Fibroblast of villous mesenchyme (primary cell): ENCODE measurements at regions not wholly inside any gene's neighbourhood (a gene's known extent, or its start where the extent isn't known, plus 50 kb on each side); places are given as distances from the start of the nearest gene placed in this dataset.

Experiments
- DNase-seq: peaks from one replicate; pipeline ENCODE4 v3.0.0-alpha.2; 2010; ENCODE audit warnings: low read depth
- H3K4me3 ChIP-seq: 2 replicates; pipeline ENCODE4 v1.5.1; 2011; ENCODE audit warnings: low read depth, mild to moderate bottlenecking, low read length
- TF ChIP-seq, protein P1 (sequence below): IDR thresholded peaks from 2 replicates; pipeline ENCODE4 v1.5.1; 2012; ENCODE audit warnings: low read depth, mild to moderate bottlenecking, low read length; ENCODE audit not compliant: insufficient read depth

DNA sequence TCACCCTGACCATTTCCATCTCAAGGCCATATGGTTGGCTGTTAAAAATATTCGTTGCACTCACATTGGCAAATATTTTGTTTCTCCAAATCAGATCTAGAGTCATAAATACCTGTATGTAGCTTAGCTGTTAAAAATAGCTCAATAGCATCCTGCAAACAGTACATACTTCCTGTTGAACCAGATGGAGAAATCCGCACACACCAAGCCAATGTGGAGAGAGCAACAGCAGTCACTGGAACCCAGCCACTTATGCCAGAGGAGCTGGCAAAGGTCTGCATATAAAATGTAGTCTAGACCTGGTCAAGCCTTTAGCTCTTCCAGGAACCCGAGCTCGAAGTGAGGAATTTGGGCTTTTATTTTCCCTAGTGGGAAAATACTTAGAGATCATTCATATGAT, 146.4 kb upstream of the KCNJ16 start:
- no peak for DNase-seq
- TF ChIP-seq, protein P1, sequence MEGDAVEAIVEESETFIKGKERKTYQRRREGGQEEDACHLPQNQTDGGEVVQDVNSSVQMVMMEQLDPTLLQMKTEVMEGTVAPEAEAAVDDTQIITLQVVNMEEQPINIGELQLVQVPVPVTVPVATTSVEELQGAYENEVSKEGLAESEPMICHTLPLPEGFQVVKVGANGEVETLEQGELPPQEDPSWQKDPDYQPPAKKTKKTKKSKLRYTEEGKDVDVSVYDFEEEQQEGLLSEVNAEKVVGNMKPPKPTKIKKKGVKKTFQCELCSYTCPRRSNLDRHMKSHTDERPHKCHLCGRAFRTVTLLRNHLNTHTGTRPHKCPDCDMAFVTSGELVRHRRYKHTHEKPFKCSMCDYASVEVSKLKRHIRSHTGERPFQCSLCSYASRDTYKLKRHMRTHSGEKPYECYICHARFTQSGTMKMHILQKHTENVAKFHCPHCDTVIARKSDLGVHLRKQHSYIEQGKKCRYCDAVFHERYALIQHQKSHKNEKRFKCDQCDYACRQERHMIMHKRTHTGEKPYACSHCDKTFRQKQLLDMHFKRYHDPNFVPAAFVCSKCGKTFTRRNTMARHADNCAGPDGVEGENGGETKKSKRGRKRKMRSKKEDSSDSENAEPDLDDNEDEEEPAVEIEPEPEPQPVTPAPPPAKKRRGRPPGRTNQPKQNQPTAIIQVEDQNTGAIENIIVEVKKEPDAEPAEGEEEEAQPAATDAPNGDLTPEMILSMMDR: no peak
- no peak overlapping the region for H3K4me3 ChIP-seq

DNA sequence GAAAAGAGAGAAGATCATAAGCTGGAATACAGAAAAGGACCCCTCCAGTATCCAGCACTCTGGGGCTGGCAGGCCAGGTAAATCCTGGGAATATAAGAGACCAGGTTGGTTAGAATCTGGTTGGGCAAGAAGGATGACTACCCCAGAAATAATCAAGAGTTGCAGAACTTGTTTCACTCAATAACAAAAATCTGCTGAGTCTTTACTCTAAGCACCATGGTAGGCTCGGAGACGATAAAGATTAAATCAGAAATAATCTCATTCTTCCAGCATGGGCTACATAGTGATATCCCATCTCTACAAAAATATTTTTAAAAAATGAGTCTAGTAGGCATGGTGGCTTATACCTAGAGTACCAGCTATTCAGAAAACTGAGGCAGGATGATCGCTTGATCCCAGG, 138.0 kb upstream of the KCNJ16 start:
- no peak for DNase-seq
- TF ChIP-seq, protein P1: no peak
- no peak overlapping the region for H3K4me3 ChIP-seq

DNA sequence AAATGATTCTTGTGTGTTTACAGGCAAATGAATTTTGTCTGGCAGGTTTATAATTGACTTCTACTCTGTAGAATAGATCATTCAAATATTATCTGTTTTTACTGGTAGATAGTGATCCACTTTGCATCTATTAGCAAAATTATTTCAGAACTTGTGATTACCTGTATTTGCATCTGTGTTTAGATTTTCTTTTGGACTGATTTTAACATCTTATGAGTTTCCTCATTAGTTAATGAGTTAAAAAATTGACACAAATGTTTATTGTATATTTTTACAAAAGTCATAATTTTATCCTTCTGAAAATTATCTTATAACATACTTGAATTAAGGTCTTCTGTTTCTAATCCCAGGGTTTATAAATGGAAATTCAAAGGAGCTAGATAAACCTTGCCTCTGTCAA, 132.0 kb upstream of the KCNJ16 start:
- no peak for DNase-seq
- H3K4me3 ChIP-seq: no peak overlapping the region
- TF ChIP-seq, protein P1: no peak

DNA sequence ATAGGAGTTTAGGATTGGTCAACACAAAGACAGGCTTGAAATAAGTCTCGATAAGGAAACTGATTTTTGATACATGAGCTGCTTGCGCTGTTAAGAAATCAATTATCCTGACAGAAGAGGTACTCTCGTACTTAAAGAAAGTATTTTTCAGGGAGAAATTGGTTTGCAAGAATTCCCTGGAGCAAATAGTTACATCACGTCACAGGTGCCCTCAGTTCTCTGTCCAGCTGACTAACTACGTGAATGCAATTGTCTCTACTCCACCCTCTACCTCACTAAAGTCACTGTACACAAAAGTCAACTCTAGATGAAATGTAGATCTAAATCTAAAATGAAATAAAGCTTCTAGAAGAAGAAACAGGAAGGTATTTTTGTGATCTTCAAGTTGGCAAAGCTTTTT, 130.6 kb upstream of the KCNJ16 start:
- DNase-seq: no peak
- no peak overlapping the region for H3K4me3 ChIP-seq
- TF ChIP-seq, protein P1: no peak

DNA sequence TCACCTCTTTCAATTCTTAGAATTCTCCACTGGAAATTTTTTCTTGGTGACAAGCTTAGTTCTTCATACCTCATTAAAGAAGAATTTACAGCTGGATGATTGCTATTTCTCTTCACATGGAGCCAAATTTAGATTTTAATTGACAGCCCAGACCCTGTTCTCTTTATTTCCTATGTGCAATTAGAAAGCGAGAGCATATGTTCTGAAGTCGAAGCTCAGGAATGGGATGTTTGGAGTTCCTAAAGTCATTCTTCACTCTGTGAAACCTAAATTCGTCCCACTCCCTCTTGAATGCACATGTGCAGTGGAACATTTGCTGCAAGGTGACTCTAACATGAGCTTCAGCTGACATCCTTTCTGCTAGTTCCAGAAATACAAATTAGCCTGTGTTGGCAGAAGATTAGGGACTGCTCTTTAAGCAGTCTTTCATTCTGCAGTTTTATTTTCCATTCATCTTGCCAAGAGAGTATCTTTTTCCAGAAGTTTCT, 129.3 kb upstream of the KCNJ16 start:
- TF ChIP-seq, protein P1: no peak
- no peak for DNase-seq
- no peak overlapping the region for H3K4me3 ChIP-seq

DNA sequence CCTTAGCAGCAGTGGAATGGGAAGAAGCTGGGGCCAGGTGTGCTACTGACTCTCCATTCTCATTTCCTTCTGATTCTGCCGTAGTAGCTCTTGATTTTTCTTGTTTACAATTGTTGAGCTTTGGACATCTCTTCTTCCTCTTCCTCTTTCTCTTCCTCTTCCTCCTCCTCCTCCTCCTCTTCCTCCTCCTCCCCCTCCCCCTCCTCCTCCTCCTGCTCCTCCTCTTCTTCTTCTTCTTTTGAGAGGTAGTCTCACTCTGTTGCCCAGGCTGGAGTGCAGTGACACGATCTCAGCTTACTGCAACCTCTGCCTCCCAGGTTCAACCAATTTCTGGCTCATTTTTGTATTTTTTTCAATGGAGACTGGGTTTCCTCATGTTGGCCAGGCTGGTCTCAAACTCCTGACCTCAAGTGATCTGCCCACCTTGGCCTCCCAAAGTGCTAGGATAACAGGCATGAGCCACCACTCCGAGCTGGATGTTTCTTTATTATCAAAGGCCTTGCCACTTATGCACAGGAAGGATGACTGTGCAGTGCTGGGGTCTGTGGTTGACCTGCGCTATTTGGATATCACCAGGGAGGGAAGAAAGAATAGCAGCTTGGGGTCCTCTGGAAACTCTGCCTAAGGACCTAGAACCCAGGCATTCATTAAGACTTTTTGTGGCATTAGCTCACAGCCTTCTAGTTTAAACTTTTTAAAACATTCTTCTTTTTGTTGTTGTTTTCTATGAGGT, 127.8 kb upstream of the KCNJ16 start:
- no peak for DNase-seq
- no peak overlapping the region for H3K4me3 ChIP-seq
- TF ChIP-seq, protein P1: no peak

DNA sequence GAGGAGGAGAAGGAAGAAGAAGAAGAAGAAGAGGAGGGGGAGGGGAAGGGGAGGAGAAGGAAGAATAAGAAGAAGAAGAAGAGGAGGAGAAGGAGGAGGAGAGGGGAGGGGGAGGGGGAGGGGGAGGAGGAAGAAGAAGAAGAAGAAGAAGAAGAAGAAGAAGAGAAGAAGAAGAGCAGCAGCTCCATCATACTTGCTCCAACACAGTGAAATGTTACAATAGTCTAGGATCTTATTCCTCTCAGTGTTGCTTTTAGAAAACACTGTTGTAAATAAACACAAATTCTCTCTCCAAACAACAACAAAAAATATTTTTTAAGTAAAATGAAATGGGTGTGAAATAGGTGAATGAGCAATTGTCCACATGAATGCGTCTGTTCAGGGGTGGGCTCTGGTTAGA, 126.6 kb upstream of the KCNJ16 start:
- TF ChIP-seq, protein P1: no peak
- no peak for DNase-seq
- no peak overlapping the region for H3K4me3 ChIP-seq
